GM18867 (cell line): ENCODE measurements at regions not wholly inside any gene's neighbourhood (a gene's known extent, or its start where the extent isn't known, plus 50 kb on each side); places are given as distances from the start of the nearest gene placed in this dataset.

Source experiments
- ATAC-seq: cut with Tn5 transposase; IDR thresholded peaks from one replicate; pipeline ENCODE4 v1.9.1; 2021; ENCODE audit warnings: mild to moderate bottlenecking, moderate library complexity; ENCODE audit not compliant: unreplicated experiment

DNA sequence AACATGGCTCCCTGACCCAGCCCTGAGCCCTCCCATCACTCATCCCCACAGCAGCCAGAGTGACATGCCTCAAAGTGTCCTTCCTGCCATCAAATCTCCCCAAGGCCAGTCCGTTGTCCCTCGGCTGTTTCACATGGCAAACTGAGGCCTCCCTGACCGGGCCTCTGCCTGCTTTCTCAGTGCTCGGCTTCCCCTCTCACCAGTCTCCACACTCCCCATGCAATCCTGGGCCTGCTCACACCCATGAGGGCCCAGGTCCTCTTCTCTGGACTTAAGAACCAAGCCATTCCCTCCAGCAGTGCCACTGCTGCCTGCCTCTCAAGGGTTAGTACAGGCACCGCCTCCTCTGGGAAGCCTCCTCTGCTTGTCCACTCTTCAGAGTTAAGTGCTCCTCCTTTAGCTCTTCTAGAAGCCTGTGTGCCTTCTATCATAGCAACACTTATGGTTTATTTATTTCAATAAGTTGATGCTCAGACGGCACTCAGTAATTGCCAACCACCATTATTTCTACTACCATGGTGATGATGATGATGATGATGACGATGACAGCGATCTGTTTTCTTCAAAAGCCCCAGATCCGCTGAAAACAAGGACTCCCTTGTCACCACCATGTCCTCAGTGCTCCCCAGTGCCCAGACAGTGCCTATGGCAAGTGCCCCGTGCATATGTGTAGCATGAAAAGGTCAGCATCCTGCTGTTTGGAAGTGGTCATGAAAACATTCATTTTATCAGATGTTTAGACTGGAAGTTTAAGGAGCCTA is 449.0 kb downstream of the CDH26 start:
- ATAC-seq, result no peak

DNA sequence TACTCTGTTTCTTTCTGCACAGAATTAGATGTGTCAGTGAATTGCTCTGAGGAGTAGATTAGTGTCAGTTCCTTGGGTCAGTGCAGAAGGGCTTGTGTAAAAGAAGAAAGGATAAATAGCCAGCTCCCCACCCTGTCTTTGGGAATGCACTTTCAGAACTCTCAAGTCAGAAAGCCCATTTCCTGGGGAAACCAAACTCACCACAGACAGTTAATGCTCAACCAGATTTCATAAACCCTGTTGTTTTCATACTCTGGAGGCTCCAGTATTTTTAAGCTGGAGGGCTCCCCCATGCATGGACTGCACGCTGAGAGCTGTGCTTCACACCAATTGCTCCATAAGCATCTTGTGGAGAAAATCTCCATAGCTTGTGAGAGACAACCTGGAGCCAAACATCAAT is 449.7 kb downstream of the CDH26 start:
- no peak for ATAC-seq

- ATAC-seq, result no peak
Observed at GRCh38 chr20:60408435-60408834, 450.2 kb downstream of the CDH26 start.

GRCh38 chr20:60410618-60411264 is 452.5 kb downstream of the CDH26 start:
- ATAC-seq, result no peak

DNA sequence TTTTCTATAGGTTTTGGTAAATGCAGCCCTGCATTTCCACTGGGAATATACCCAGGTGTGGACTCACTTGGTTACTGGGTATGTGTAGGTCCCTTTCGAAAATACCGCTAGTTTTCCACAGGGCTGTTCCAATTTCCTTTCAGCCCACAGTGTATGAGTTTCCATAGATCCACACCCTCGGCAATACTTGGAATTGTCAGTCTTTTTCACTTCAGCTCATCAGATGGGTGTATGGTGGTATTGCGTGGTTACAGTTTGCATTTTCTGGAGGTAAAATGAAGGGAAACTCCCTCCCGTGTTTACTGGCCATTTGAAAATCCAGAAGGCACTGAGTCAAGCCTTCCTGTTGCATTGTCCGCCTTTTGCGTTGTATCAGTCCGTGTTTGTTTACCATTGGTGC is 453.6 kb downstream of the CDH26 start:
- no peak for ATAC-seq

- no peak for ATAC-seq
Observed at GRCh38 chr20:60420676-60421229, 462.5 kb downstream of the CDH26 start.

- ATAC-seq, result no peak
Observed at GRCh38 chr20:60422848-60423247, 464.6 kb downstream of the CDH26 start.

GRCh38 chr20:60424267-60424902 is 466.2 kb downstream of the CDH26 start:
- ATAC-seq, result no peak

GRCh38 chr20:60427516-60427915 is 469.3 kb downstream of the CDH26 start:
- no peak for ATAC-seq

DNA sequence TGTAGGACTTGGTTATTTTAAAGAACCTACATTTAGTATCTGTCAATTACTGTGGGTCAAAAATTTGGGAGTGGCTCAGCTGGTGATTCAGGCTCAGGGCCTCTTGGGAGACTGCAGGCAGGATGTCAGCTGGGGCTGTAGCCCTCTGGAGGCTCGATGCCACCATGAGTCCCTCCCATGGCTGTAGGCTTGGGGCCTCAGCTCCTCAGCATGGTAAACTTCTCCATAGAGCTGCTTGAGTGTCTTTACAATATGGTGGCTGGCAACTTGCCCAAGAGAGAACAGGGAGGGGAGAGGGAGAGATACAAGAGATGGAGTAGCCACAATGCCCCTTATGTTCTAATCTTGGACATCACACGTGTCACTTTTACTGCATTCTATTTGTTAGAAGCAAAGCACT is 470.4 kb downstream of the CDH26 start:
- ATAC-seq, result no peak

GRCh38 chr20:60430516-60431001 is 472.3 kb downstream of the CDH26 start:
- ATAC-seq, result no peak

DNA sequence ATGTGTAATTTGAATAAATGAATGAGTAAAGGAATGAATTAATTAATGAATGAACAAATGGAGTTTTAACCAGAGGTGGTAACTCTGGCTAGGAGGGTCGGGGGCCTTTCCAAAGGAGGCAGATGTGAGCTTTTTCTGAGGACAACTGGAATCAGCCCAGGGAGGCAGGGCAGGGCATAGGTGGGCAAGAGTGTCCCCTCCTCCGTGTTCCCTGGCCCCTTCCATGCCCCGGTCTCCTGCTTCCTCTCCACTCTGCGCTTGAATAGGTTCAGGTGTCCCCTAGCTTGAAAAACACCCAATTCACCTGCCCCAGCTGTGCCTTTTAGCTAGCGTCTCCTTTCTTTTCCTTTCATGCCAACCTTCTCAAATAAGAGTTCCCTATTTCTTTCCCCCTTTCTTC is 473.1 kb downstream of the CDH26 start:
- no peak for ATAC-seq

GRCh38 chr20:60437418-60437817 is 479.2 kb downstream of the CDH26 start:
- no peak for ATAC-seq

DNA sequence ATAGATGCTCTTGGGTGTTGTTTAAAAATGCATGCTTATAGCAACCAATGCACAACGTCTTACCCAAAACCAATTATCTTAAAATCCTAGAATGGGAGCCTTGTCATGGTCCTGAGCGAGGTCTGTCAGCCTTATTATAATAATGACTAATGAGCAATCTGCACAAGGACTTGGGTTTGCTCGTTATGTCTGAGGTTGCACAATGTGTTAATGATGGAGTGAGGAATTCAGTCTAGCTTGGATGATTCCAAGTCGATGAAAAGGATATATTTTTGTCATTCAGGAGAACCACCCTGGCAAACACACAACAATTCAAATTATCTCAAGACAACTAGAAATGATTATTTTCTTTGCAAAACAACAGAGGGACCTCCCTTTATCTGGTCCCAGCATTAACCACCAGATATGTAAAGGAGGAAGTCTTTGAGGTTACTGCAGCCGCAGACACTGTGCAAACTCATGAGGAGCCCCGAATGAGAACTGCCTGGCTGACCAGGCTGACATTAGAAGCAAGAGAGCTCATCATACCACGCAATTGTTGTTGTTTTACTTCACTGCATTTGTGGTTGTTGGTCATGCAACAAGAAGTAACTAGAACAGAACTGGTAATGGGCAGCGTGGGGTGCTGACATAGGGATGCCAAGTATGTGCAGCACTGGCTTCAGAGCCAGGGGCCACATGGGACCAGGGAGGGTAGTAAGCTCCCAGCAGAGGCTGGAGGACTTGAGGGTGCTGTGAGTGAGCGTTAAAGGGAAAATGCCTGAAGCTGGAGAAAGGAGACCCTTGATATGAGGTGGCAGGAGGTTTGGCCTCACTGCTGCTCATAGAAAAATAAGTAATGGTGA is 488.3 kb downstream of the CDH26 start:
- no peak for ATAC-seq

DNA sequence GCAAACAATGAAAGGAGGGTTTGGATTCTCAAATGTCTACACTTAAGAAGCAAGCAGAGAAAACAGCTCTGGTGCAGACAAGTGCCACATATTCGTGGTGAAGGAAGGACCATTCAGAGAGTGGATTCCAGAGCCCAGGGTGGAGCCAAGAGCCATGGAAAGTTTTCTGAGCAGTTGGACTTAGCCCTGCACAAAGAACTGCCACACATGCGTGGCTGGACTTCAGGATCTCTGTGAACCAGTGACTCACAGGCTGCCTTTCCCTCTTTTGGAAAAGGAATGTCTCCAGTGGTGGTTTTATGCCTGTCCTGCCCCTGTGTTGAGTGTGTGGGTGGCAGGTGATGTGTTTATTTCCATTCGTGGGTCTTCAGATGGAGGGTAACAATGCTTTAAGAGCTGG is 489.5 kb downstream of the CDH26 start:
- ATAC-seq, result no peak

DNA sequence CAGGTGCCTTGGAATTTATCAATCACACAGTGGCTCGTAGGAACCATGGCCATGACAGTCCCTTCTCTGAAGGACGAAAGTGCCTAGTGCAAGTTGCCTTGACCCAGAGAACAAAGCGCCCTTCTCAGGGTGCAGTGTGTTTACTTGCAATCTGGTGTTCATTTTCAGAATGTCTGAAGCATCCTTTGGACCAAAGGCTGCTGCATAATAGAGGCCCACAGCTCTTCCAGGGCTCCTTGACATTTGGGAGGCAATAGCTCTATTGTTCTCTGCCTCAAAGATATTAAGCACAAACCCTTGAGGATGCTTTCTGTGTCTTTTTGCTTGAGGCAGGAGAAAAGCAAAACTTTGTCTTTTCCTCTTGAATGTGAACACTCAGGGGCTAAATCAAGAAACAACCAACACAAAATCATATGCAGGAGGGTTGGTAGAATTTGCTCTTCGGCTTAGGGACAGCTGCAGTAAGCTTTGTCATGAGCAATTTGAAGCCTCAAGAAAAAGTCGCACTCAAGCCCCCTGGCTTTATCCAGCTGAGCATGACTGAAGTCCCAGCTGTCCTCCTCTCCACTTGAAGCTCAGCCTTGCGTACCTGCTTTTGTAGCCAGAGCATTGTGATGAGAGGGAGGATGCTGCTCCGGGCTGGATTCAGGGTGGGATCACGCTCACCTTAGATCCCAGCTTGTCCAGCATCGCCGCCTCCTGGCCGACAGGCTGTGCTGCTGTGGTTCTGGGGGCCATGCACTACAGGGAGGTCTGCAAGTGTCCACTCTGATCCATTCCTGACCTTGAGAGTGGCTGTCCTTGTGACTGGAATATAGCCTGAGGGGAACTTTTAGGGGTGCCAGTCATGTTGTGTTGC is 495.4 kb downstream of the CDH26 start:
- ATAC-seq, result no peak

- no peak for ATAC-seq
Observed at GRCh38 chr20:60454491-60454890, 496.3 kb downstream of the CDH26 start.

DNA sequence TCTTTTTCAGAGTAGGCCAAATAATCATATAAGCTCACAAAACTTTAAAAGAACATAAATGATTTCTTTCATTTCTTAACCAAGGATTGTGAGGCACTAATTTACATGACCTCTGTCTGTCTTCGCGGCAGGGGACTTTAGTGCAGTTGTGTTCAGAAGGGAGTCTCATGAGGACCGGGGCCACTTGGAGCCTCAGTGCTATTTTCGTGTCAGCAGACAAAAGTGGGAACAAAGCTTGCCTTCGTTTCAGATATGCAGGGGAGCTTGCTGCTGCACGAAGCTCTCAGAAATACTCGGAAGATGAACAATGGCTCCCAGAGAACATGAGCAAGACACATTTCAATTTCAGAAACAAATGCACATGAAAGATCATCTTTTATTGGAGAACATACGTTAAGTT is 497.0 kb downstream of the CDH26 start:
- no peak for ATAC-seq

DNA sequence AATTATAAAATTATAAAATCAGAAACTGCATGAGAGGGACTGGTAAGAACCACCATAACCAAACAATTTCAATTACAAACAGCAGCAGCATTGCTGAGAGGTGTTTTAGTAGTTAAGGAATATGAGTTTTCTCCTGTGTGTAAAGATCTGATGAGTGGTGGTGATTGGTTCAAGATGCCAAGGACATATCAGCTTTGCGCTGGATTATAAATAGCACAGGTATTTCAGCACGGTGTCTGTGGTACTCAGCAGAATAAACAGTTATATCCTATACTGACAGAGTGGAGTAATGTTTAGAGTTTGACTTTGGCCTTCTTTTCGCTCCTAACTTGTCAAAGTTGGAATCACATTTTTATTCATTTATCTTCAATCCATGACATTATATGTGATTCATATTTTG is 501.0 kb downstream of the CDH26 start:
- no peak for ATAC-seq

GRCh38 chr20:60461993-60462392 is 503.8 kb downstream of the CDH26 start:
- ATAC-seq, result no peak
